SH-SY5Y (cell line): ENCODE measurements at regions not wholly inside any gene's neighbourhood (a gene's known extent, or its start where the extent isn't known, plus 50 kb on each side); places are given as distances from the start of the nearest gene placed in this dataset.

Experiments used
- GATA2 ChIP-seq: IDR thresholded peaks from 2 replicates; pipeline ENCODE4 v1.6.1; 2011; ENCODE audit warnings: mild to moderate bottlenecking, low read depth, low read length
- GATA3 ChIP-seq: IDR thresholded peaks from 2 replicates; pipeline ENCODE4 v1.6.1; 2011; ENCODE audit warnings: low read depth, mild to moderate bottlenecking, low read length, moderate library complexity

GRCh38 chr2:57107353-57107752 is 923.6 kb downstream of the CCDC85A start:
- TF ChIP-seq GATA3 (no peak), GATA2 (no peak)
